SK-N-MC (cell line): ENCODE measurements at regions not wholly inside any gene's neighbourhood (a gene's known extent, or its start where the extent isn't known, plus 50 kb on each side); places are given as distances from the start of the nearest gene placed in this dataset.
"Not testable (repeated sequence)": the region's sequence is repeated elsewhere in the genome, so short reads cannot be mapped to it uniquely, and the experiment has no call there.

Source experiments
- DNase-seq: peaks from one replicate; pipeline ENCODE4 v3.0.0-alpha.2; 2011; ENCODE audit warnings: low read depth, low spot score
- H3K27ac ChIP-seq: fragments of 200-600 bp; sonication (generic); 2 replicates; pipeline ENCODE4 v1.5.1; 2016; ENCODE audit warnings: mixed run types
- H3K36me3 ChIP-seq: fragments of 200-600 bp; sonication (generic); 2 replicates; pipeline ENCODE4 v1.6.1; 2017; ENCODE audit warnings: antibody characterized with exemption, low read length, mixed read lengths; ENCODE audit not compliant: insufficient read depth
- H3K4me3 ChIP-seq: fragments of 200-600 bp; sonication (generic); 2 replicates; pipeline ENCODE4 v1.5.1; 2016
- H3K9ac ChIP-seq: fragments of 200-600 bp; sonication (generic); 2 replicates; pipeline ENCODE4 v1.8.0; 2017; ENCODE audit warnings: mixed run types, mixed read lengths; ENCODE audit not compliant: insufficient read length
- H3K9me3 ChIP-seq: fragments of 200-600 bp; sonication (generic); 2 replicates; pipeline ENCODE4 v1.6.1; 2017; ENCODE audit warnings: low read depth, mild to moderate bottlenecking, antibody characterized with exemption, low read length, moderate library complexity, mixed read lengths
- EZH2 ChIP-seq: fragments of 200-600 bp; sonication (generic); IDR thresholded peaks from one replicate; pipeline ENCODE4 v1.6.1; 2017; ENCODE audit warnings: antibody characterized with exemption
- FOXP2 ChIP-seq: optimal IDR thresholded peaks from 2 replicates; pipeline ENCODE3; 2011; ENCODE audit warnings: mild to moderate bottlenecking, moderate library complexity; ENCODE audit not compliant: insufficient read depth; ENCODE audit errors: extremely low read length, control extremely low read depth
- POLR2AphosphoS5 ChIP-seq: IDR thresholded peaks from 2 replicates; pipeline ENCODE4 v1.6.1; 2012; ENCODE audit warnings: mild to moderate bottlenecking, low read depth, low read length, borderline replicate concordance

GRCh38 chr1:87981810-87982209 is 653.1 kb downstream of the LMO4 start:
- H3K27ac ChIP-seq, result no peak overlapping the region
- no peak for DNase-seq
- TF ChIP-seq FOXP2 (no peak), EZH2 (no peak), POLR2AphosphoS5 (no peak)
- H3K36me3 ChIP-seq, result no peaks in the 10 kb centered on the region
- no peak overlapping the region for H3K4me3 ChIP-seq
- no peak overlapping the region for H3K9ac ChIP-seq
- H3K9me3 ChIP-seq, result no peaks in the 10 kb centered on the region

DNA sequence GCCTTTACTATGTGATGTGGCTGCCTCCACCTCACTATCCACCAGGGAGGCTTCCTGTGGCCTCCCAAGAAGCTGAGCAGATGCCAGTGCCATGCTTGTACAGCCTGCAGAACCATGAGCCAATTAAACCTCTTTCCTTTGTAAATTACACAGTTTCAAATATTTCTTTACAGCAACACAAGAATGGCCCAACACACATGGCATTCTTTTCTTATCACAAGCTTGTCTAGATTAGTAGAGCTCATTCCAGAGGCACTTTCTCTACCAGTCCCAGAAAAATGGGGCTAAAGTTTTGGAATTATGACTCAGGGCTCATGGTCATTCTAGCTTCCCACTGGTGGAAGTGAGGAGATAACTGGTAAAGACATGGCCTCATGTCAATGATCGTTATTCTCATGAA is 655.2 kb downstream of the LMO4 start:
- Histone ChIP-seq H3K9me3 (no peaks in the 10 kb centered on the region), H3K9ac (no peak overlapping the region), H3K4me3 (no peak overlapping the region), H3K27ac (no peak overlapping the region), H3K36me3 (no peaks in the 10 kb centered on the region)
- no peak for DNase-seq
- TF ChIP-seq POLR2AphosphoS5, result no peak
- TF ChIP-seq FOXP2, result no peak

- no peak for TF ChIP-seq POLR2AphosphoS5
- no peak for TF ChIP-seq EZH2
- TF ChIP-seq FOXP2, result no peak
- H3K36me3 ChIP-seq, result no peaks in the 10 kb centered on the region
- no peaks in the 10 kb centered on the region for H3K9me3 ChIP-seq
- no peak for DNase-seq
- no peak overlapping the region for H3K9ac ChIP-seq
- no peak overlapping the region for H3K27ac ChIP-seq
- H3K4me3 ChIP-seq, result no peak overlapping the region
These were observed 656.4 kb downstream of the LMO4 start for GRCh38 chr1:87985071-87985470.

GRCh38 chr1:87986130-87986866 is 657.6 kb downstream of the LMO4 start:
- DNase-seq, result no peak
- TF ChIP-seq FOXP2 (no peak), POLR2AphosphoS5 (no peak), EZH2 (no peak)
- H3K9ac ChIP-seq, result no peak overlapping the region
- H3K36me3 ChIP-seq, result no peaks in the 10 kb centered on the region
- H3K4me3 ChIP-seq, result no peak overlapping the region
- no peaks in the 10 kb centered on the region for H3K9me3 ChIP-seq
- no peak overlapping the region for H3K27ac ChIP-seq

DNA sequence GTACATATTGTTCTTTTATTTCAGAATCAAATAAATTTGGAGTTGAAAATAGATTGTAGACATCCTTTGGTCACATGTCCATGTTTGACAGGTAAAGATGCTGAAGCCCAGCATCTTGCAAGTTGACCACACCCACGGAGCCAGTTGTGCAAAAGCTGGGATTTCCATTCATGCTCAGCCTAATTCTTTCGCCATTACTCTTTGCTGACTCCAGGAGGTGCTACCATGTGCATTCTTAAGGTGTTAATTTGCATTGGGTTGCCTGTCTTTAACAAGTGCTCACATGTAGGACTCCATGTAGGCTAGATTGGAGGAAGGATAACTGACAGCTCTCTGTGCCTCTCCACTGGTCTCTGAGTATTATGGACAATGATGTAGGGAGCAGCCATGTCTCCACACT is 660.7 kb downstream of the LMO4 start:
- Histone ChIP-seq H3K9me3 (no peaks in the 10 kb centered on the region), H3K36me3 (no peaks in the 10 kb centered on the region), H3K9ac (no peak overlapping the region), H3K27ac (no peak overlapping the region), H3K4me3 (no peak overlapping the region)
- TF ChIP-seq FOXP2 (no peak), EZH2 (no peak), POLR2AphosphoS5 (no peak)
- no peak for DNase-seq

- not testable (repeated sequence) for H3K4me3 ChIP-seq, H3K36me3 ChIP-seq, H3K9me3 ChIP-seq, H3K9ac ChIP-seq, H3K27ac ChIP-seq, DNase-seq
These were observed 663.9 kb downstream of the LMO4 start for GRCh38 chr1:87992536-87992935.

GRCh38 chr1:87993051-87993450 is 664.4 kb downstream of the LMO4 start:
- no peak overlapping the region for H3K9ac ChIP-seq
- no peak overlapping the region for H3K27ac ChIP-seq
- TF ChIP-seq POLR2AphosphoS5 (no peak), EZH2 (no peak), FOXP2 (no peak)
- H3K9me3 ChIP-seq, result no peaks in the 10 kb centered on the region
- no peaks in the 10 kb centered on the region for H3K36me3 ChIP-seq
- DNase-seq, result no peak
- H3K4me3 ChIP-seq, result no peak overlapping the region

DNA sequence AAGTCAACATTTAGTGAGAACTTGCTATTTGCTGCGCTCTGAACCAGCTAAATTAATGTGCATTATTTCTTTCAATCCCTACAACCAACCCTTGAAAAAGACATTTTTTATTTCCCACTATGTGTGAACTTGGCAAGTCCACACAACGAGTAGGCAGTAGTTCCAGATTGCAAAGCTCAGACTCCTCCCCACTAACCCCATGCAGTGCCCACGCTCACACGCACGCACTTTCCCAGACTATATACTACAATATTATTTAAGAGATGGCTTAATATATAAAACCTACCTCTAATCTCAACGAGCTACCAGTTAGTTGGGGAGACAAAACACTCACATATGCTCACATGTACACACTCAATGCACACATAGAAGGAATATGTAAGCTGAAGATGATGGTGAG is 671.2 kb downstream of the LMO4 start:
- no peaks in the 10 kb centered on the region for H3K9me3 ChIP-seq
- DNase-seq, result no peak
- no peak overlapping the region for H3K4me3 ChIP-seq
- H3K9ac ChIP-seq, result no peak overlapping the region
- no peak overlapping the region for H3K27ac ChIP-seq
- TF ChIP-seq FOXP2, result no peak
- TF ChIP-seq EZH2, result no peak
- TF ChIP-seq POLR2AphosphoS5, result no peak
- no peaks in the 10 kb centered on the region for H3K36me3 ChIP-seq

DNA sequence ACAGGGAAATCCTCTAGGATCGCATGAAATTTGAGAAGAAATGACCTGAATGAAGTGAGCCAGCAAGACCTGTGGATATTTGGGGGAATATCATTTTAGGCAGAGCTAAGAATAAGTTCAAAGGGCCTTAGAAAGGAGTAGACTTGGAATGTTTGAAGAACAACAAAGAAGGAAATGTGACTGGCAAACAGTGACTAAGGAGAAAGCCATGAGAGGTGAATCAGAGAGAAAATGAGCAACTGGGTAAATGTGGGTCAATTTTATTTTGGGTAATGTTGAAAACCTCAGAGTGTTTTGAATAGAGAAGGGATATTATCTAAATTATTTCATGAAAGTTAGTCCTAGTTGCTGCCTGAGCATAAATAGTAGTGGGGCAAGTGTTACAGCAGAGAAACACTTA is 672.8 kb downstream of the LMO4 start:
- no peak overlapping the region for H3K9ac ChIP-seq
- H3K36me3 ChIP-seq, result no peaks in the 10 kb centered on the region
- no peak overlapping the region for H3K27ac ChIP-seq
- TF ChIP-seq FOXP2 (no peak), EZH2 (no peak), POLR2AphosphoS5 (no peak)
- no peak for DNase-seq
- no peak overlapping the region for H3K4me3 ChIP-seq
- no peaks in the 10 kb centered on the region for H3K9me3 ChIP-seq
